ENCODE measurements at regions not wholly inside any gene's neighbourhood (a gene's known extent, or its start where the extent isn't known, plus 50 kb on each side); places are given as distances from the start of the nearest gene placed in this dataset.

- no peak for DNase-seq
Measured at GRCh38 chr16:86377251-86378022, 132.9 kb upstream of the FOXF1 start.

GRCh38 chr16:86378128-86378527 is 132.2 kb upstream of the FOXF1 start:
- no peak for DNase-seq

- DNase-seq: no peak
Measured at GRCh38 chr16:86378831-86379504, 131.4 kb upstream of the FOXF1 start.

- DNase-seq: no peak
Measured at GRCh38 chr16:86379505-86379846, 130.9 kb upstream of the FOXF1 start.

- no peak for DNase-seq
Measured at GRCh38 chr16:86380030-86380429, 130.3 kb upstream of the FOXF1 start.

- DNase-seq: no peak
Measured at GRCh38 chr16:86381491-86381890, 128.8 kb upstream of the FOXF1 start.

- no peak for DNase-seq
Measured at GRCh38 chr16:86382067-86382773, 128.1 kb upstream of the FOXF1 start.

GRCh38 chr16:86382774-86383407 is 127.4 kb upstream of the FOXF1 start:
- no peak for DNase-seq

- no peak for DNase-seq
Measured at GRCh38 chr16:86383488-86384262, 126.7 kb upstream of the FOXF1 start.

GRCh38 chr16:86384263-86384649 is 126.1 kb upstream of the FOXF1 start:
- no peak for DNase-seq

GRCh38 chr16:86384980-86385379 is 125.3 kb upstream of the FOXF1 start:
- no peak for DNase-seq

GRCh38 chr16:86387468-86388440 is 122.6 kb upstream of the FOXF1 start:
- no peak for DNase-seq

- no peak for DNase-seq
Measured at GRCh38 chr16:86388976-86389375, 121.4 kb upstream of the FOXF1 start.

GRCh38 chr16:86389566-86390328 is 120.6 kb upstream of the FOXF1 start:
- DNase-seq: no peak

- no peak for DNase-seq
Measured at GRCh38 chr16:86390335-86390734, 120.0 kb upstream of the FOXF1 start.

GRCh38 chr16:86391486-86391885 is 118.8 kb upstream of the FOXF1 start:
- no peak for DNase-seq

GRCh38 chr16:86391984-86392383 is 118.3 kb upstream of the FOXF1 start:
- DNase-seq: no peak

GRCh38 chr16:86392436-86393152 is 117.7 kb upstream of the FOXF1 start:
- no peak for DNase-seq

- no peak for DNase-seq
Measured at GRCh38 chr16:86393907-86394626, 116.3 kb upstream of the FOXF1 start.
